Transverse colon (tissue), 4 donors: ENCODE measurements at regions not wholly inside any gene's neighbourhood (a gene's known extent, or its start where the extent isn't known, plus 50 kb on each side); places are given as distances from the start of the nearest gene placed in this dataset.

ENCODE experiments used
- DNase-seq: peaks from one replicate; pipeline ENCODE4 v3.0.0-alpha.2; 2019
- H3K27ac ChIP-seq, 4 donors: fragments of 200-600 bp; sonication (generic); 2 replicates each; pipeline ENCODE4 v1.5.1; 2016 to 2018; ENCODE audit warnings: inconsistent platforms in 4 of 4
- H3K27me3 ChIP-seq: fragments of 200-600 bp; sonication (generic); 2 replicates; pipeline ENCODE4 v1.5.1; 2017; ENCODE audit warnings: inconsistent platforms
- H3K36me3 ChIP-seq, 4 donors: fragments of 200-600 bp; sonication (generic); 2 replicates each; pipeline ENCODE4 v1.5.1; 2017 to 2019; ENCODE audit warnings: inconsistent platforms in 4 of 4
- H3K4me1 ChIP-seq, 4 donors: fragments of 200-600 bp; sonication (generic); 2 replicates each; pipeline ENCODE4 v1.5.1; 2017 to 2020; ENCODE audit warnings: inconsistent platforms in 4 of 4
- H3K4me3 ChIP-seq, 4 donors: fragments of 200-600 bp; sonication (generic); 1 replicate in 1 of 4; 2 replicates in 3 of 4; pipeline versions ENCODE4 v1.5.1 to v1.6.1; 2017 to 2019; ENCODE audit warnings: inconsistent platforms in 4 of 4
- H3K9me3 ChIP-seq, 2 donors: fragments of 200-600 bp; sonication (generic); 2 replicates each; pipeline ENCODE4 v1.5.1; 2017 to 2019; ENCODE audit warnings: inconsistent platforms in 2 of 2
- EP300 ChIP-seq: sonication (generic); formaldehyde crosslinking; IDR thresholded peaks from one replicate; pipeline ENCODE4 v1.6.1; 2017; ENCODE audit warnings: antibody characterized with exemption, low read depth
- POLR2A ChIP-seq: fragments of 450-650 bp; IDR thresholded peaks from one replicate; pipeline ENCODE4 v1.6.1; 2016; ENCODE audit warnings: antibody characterized with exemption, mild to moderate bottlenecking, moderate library complexity
- POLR2AphosphoS5 ChIP-seq, 3 donors: sonication (generic); formaldehyde crosslinking; IDR thresholded peaks; one replicate each; pipeline ENCODE4 v1.6.1; 2016; ENCODE audit warnings: antibody characterized with exemption in 3 of 3
- WGBS, 2 donors: methylation state at CpG; one replicate each; pipeline ENCODE4 v1.1.5; 2018; ENCODE audit warnings: low coverage in 1 of 2; 5-methylcytosine and 5-hydroxymethylcytosine counted together
- in situ Hi-C, 4 donors: fragments of 200-750 bp; cut with MboI; loops; one replicate each; pipeline versions ENCODE4 v1.15.0 to v1.15.1; 2017; ENCODE audit warnings: low sequenced_read_pairs in 3 of 4, low pct_ligation_motif_present in 1 of 4, low pct_unique_long_range_greater_than_20kb in 1 of 4
- intact Hi-C: fragments of 100-400 bp; cut with DNase I; formaldehyde crosslinking; loops from one replicate; pipeline ENCODE4 v1.15.1; 2023; ENCODE audit warnings: low total_unique reads
- TF ChIP-seq, protein P1 (sequence below), 5 experiments: fragments of 200-600 bp in 3 of 5; fragments of 450-650 bp in 2 of 5; sonication (generic) in 3 of 5; IDR thresholded peaks; 1 replicate in 2 of 5; 2 replicates in 3 of 5; pipeline ENCODE4 v1.5.1; 2016 to 2017; ENCODE audit warnings: antibody characterized with exemption in 5 of 5, inconsistent platforms in 3 of 5, mild to moderate bottlenecking in 2 of 5, moderate library complexity in 1 of 5

DNA sequence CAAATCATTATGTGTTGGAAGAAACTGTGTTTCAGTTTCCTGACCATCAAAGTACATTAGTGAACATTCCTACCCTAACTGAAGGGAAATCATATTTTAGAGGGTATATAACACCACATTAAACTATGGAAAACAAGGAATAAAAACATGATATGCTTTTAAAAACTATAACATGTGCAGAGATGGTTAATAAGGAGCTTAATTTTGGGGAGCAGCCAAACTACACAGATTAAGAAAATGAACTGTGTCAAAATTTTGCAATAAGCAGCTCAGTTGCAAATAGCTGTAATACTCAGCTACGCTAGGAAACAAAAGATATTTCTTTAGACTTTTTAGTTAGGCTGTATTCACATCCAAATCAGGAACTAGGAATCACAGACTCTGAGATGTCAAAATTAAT, 1115.7 kb upstream of the CELF2 start:
- Histone ChIP-seq H3K4me1 (no peaks in the 10 kb centered on the region), H3K36me3 (no peaks in the 10 kb centered on the region), H3K9me3 (no peaks in the 10 kb centered on the region), H3K4me3 (no peak overlapping the region), H3K27ac (no peak overlapping the region), H3K27me3 (no peaks in the 10 kb centered on the region)
- WGBS, 2 donors: 50 to 69% methylated on average over 1 of the region's 1 CpG
- DNase-seq: no peak
- TF ChIP-seq, protein P1, sequence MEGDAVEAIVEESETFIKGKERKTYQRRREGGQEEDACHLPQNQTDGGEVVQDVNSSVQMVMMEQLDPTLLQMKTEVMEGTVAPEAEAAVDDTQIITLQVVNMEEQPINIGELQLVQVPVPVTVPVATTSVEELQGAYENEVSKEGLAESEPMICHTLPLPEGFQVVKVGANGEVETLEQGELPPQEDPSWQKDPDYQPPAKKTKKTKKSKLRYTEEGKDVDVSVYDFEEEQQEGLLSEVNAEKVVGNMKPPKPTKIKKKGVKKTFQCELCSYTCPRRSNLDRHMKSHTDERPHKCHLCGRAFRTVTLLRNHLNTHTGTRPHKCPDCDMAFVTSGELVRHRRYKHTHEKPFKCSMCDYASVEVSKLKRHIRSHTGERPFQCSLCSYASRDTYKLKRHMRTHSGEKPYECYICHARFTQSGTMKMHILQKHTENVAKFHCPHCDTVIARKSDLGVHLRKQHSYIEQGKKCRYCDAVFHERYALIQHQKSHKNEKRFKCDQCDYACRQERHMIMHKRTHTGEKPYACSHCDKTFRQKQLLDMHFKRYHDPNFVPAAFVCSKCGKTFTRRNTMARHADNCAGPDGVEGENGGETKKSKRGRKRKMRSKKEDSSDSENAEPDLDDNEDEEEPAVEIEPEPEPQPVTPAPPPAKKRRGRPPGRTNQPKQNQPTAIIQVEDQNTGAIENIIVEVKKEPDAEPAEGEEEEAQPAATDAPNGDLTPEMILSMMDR (IDR thresholded peaks at IDR 0.05): no peak
- TF ChIP-seq POLR2AphosphoS5 (IDR thresholded peaks at IDR 0.05) (no peak), POLR2A (no peak), EP300 (no peak)
- intact Hi-C loops: no loop called here
- in situ Hi-C loops: no loop called here

DNA sequence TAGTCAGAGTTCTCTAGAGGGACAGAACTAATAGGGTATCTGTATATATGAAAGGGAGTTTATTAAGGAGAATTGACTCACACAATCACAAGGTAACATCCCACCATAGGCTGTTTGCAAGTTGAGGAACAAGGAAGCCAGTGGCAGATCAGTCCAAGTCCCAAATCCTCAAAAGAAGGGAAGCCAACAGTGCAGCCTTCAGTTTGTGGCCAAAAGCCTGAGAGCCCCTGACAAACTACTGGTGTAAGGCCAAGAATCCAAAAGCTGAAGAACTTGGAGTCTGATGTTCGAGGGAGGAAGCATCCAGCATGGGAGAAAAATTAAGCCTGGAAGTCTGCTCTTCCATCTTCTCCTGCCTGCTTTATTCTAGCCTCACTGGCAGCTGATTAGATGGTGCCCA, 1107.2 kb upstream of the CELF2 start:
- H3K27ac ChIP-seq: no peak overlapping the region
- in situ Hi-C loops: no loop called here
- 62% methylated on average over 1 of the region's 1 CpG; no CpG with 5 or more reads in 1 of the 2 donors for WGBS, 2 donors
- H3K4me1 ChIP-seq: no peaks in the 10 kb centered on the region
- TF ChIP-seq, protein P1 (IDR thresholded peaks at IDR 0.05): no peak
- no peak for TF ChIP-seq POLR2A
- no peak for TF ChIP-seq EP300
- TF ChIP-seq POLR2AphosphoS5 (IDR thresholded peaks at IDR 0.05): no peak
- intact Hi-C loops: no loop called here
- no peak overlapping the region for H3K4me3 ChIP-seq
- peaks cover 0 to 4% of the 10 kb centered on the region in 2 donors for H3K9me3 ChIP-seq
- H3K27me3 ChIP-seq: no peaks in the 10 kb centered on the region
- no peak for DNase-seq
- no peaks in the 10 kb centered on the region for H3K36me3 ChIP-seq

DNA sequence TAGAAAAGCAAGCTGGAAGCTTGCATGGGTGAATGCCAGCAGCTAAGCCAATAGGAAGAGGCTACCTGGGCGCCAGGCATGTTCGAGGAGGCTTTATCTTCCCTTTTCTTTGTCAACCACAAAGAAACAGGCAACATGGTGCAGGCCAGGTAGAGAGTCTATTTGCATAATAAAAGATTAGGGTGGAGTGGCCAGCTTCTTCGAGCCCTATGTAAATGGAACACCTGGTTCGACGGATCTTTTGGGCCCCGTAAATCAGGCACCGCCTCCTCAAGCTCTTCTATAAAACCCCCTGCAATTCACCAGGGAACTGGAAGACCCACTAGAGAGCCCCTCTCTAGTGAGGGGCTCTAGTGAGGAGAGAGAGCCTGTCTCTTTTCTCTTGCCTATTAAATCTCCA, 1106.2 kb upstream of the CELF2 start:
- peaks cover 0 to 4% of the 10 kb centered on the region in 2 donors for H3K9me3 ChIP-seq
- intact Hi-C loops: no loop called here

GRCh38 chr10:9913876-9914514, 1103.7 kb upstream of the CELF2 start:
- TF ChIP-seq POLR2AphosphoS5 (IDR thresholded peaks at IDR 0.05) (no peak), EP300 (no peak), POLR2A (no peak)
- TF ChIP-seq, protein P1 (IDR thresholded peaks at IDR 0.05): no peak
- in situ Hi-C loops: no loop called here
- intact Hi-C loops: no loop called here
- WGBS, 2 donors: 59 to 64% methylated on average over 5 of the region's 5 CpGs
- Histone ChIP-seq H3K4me3 (no peak overlapping the region), H3K4me1 (no peaks in the 10 kb centered on the region), H3K9me3 (peaks cover 0 to 4% of the 10 kb centered on the region in 2 donors), H3K27me3 (no peaks in the 10 kb centered on the region), H3K36me3 (no peaks in the 10 kb centered on the region), H3K27ac (no peak overlapping the region)
- no peak for DNase-seq

More for the DNA sequence above, 1106.2 kb upstream of the CELF2 start:
- Histone ChIP-seq H3K4me3 (no peak overlapping the region), H3K36me3 (no peaks in the 10 kb centered on the region), H3K27me3 (no peaks in the 10 kb centered on the region), H3K4me1 (no peaks in the 10 kb centered on the region), H3K27ac (no peak overlapping the region)
- 72 to 89% methylated on average over 5 to 7 of the region's 7 CpGs for WGBS, 2 donors
- in situ Hi-C loops: no loop called here
- DNase-seq: no peak
- TF ChIP-seq EP300 (no peak), POLR2AphosphoS5 (IDR thresholded peaks at IDR 0.05) (no peak), POLR2A (no peak)
- TF ChIP-seq, protein P1 (IDR thresholded peaks at IDR 0.05): no peak
